ENCODE measurements at regions not wholly inside any gene's neighbourhood (a gene's known extent, or its start where the extent isn't known, plus 50 kb on each side); places are given as distances from the start of the nearest gene placed in this dataset.

DNA sequence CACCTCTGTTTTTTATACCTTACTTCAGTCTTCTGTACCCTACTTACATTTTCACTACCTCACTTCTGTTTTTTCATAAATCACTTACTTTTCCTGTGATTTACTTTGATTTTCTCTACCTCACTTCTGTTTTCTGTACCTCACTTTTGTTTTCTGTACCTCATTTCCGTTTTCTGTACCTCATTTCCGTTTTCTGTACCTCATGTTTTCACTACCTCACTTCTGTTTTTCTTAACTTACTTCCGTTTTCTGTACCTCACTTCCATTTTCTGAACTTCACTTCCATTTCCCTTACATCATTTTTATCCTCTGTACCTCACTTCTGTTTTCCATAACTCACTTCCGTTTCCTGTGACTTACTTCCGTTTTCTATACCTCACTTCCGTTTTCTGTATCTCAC lies 492.0 kb upstream of the AKR1E2 start:
- Histone ChIP-seq H3K9me3 (ENCODE audit: control insufficient read depth, insufficient read depth, low read depth, low read length) (peaks cover 41% of the 10 kb centered on the region), H3K27me3 (ENCODE audit: control insufficient read depth, insufficient read depth, low read length) (no peaks in the 10 kb centered on the region), H3K4me3 (ENCODE audit: low read depth in 2 of 2, low read length in 2 of 2) (no peak overlapping the region), H3K4me1 (ENCODE audit: control insufficient read depth, insufficient read depth, low read length) (no peaks in the 10 kb centered on the region), H3K36me3 (ENCODE audit: control insufficient read depth, insufficient read depth, low read length) (no peaks in the 10 kb centered on the region), H3K27ac (ENCODE audit: low read length) (peak overlapping the region; percentile 73)
- DNase-seq (ENCODE audit: low read depth, low spot score) (no peak), ATAC-seq (no peak)
- in situ Hi-C loops (cut with HindIII; ENCODE audit: low pct_unique_long_range_greater_than_20kb, low sequenced_read_pairs) = no loop called here
- TF ChIP-seq REST (IDR thresholded peaks at IDR 0.05; ENCODE audit: insufficient read depth in 1 of 2, low read depth in 2 of 2, low read length in 1 of 2) (no peak), POLR2AphosphoS5 (IDR thresholded peaks at IDR 0.05; ENCODE audit: low read depth, low read length) (no peak), SIN3A (IDR thresholded peaks at IDR 0.05; ENCODE audit: borderline replicate concordance, insufficient read depth, low read depth, low read length) (no peak), TCF7L2 (IDR thresholded peaks at IDR 0.05; ENCODE audit: low read depth, low read length) (no peak), CTCF (IDR thresholded peaks at IDR 0.05) (no peak)
- intact Hi-C loops (cut with micrococcal nuclease; ENCODE audit: unreplicated experiment) = no loop called here
- CTCF ChIA-PET = no interaction called here
- no TSS peak for BruUV-seq (replicated peaks)
- POLR2A ChIA-PET = no interaction called here

DNA sequence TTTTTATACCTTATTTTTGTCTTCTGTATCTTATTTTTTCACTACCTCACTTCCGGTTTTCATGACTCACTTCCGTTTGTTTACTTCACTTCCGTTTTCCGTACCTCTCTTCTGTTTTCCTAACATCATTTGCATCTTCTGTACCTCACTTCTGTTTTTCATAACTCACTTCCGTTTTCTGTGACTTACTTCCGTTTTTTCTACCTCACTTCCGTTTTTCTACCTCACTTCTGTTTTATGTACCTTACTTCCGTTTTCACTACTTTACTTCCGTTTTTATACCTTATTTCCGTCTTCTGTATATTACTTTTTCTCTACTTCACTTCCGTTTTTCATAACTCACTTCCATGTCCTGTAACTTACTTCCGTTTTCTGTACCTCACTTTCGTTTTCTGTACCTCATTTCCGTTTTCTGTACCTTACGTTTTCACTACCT lies 492.5 kb upstream of the AKR1E2 start:
- in situ Hi-C loops (cut with HindIII; ENCODE audit: low pct_unique_long_range_greater_than_20kb, low sequenced_read_pairs) = no loop called here
- no peaks in the 10 kb centered on the region for H3K36me3 ChIP-seq (ENCODE audit: control insufficient read depth, insufficient read depth, low read length)
- H3K27ac ChIP-seq (ENCODE audit: low read length) = peak overlapping the region; percentile 73; the same call in 1 of the 2 replicates
- no peak for ATAC-seq
- no peak overlapping the region for H3K4me3 ChIP-seq (ENCODE audit: low read depth in 2 of 2, low read length in 2 of 2)
- no peak for DNase-seq (ENCODE audit: low read depth, low spot score)
- no peaks in the 10 kb centered on the region for H3K27me3 ChIP-seq (ENCODE audit: control insufficient read depth, insufficient read depth, low read length)
- peaks cover 41% of the 10 kb centered on the region for H3K9me3 ChIP-seq (ENCODE audit: control insufficient read depth, insufficient read depth, low read depth, low read length)
- H3K4me1 ChIP-seq (ENCODE audit: control insufficient read depth, insufficient read depth, low read length) = no peaks in the 10 kb centered on the region
- TF ChIP-seq TCF7L2 (IDR thresholded peaks at IDR 0.05; ENCODE audit: low read depth, low read length) (no peak), SIN3A (IDR thresholded peaks at IDR 0.05; ENCODE audit: borderline replicate concordance, insufficient read depth, low read depth, low read length) (no peak), POLR2AphosphoS5 (IDR thresholded peaks at IDR 0.05; ENCODE audit: low read depth, low read length) (no peak), CTCF (IDR thresholded peaks at IDR 0.05) (no peak), REST (IDR thresholded peaks at IDR 0.05; ENCODE audit: insufficient read depth in 1 of 2, low read depth in 2 of 2, low read length in 1 of 2) (no peak)
- CTCF ChIA-PET = no interaction called here
- BruUV-seq (replicated peaks) = no TSS peak
- intact Hi-C loops (cut with micrococcal nuclease; ENCODE audit: unreplicated experiment) = no loop called here
- POLR2A ChIA-PET = no interaction called here

Data from Panc1 (cell line).